ENCODE measurements at regions not wholly inside any gene's neighbourhood (a gene's known extent, or its start where the extent isn't known, plus 50 kb on each side); places are given as distances from the start of the nearest gene placed in this dataset.

DNA sequence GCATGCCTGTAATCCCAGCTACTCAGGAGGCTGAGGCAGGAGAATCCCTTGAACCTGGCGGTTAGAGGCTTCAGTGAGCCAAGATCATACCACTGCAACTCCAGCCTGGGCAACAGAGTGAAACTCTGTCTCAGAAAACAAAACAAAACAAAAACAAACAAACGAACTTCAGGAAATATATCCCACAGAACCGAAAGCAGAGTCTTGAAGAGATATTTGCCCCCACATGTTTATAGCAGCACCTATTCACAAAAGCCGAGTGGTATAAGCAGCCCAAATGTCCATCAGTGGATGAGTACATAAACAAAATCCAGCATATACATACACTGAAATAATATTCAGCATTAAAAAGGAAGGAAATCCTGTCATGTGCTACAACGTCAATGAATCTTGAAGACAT is 57.6 kb upstream of the GRIN3A start:
- TF ChIP-seq, protein P1, sequence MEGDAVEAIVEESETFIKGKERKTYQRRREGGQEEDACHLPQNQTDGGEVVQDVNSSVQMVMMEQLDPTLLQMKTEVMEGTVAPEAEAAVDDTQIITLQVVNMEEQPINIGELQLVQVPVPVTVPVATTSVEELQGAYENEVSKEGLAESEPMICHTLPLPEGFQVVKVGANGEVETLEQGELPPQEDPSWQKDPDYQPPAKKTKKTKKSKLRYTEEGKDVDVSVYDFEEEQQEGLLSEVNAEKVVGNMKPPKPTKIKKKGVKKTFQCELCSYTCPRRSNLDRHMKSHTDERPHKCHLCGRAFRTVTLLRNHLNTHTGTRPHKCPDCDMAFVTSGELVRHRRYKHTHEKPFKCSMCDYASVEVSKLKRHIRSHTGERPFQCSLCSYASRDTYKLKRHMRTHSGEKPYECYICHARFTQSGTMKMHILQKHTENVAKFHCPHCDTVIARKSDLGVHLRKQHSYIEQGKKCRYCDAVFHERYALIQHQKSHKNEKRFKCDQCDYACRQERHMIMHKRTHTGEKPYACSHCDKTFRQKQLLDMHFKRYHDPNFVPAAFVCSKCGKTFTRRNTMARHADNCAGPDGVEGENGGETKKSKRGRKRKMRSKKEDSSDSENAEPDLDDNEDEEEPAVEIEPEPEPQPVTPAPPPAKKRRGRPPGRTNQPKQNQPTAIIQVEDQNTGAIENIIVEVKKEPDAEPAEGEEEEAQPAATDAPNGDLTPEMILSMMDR (IDR thresholded peaks at IDR 0.05) = no peak
- TF ChIP-seq REST (IDR thresholded peaks at IDR 0.05; ENCODE audit: insufficient read depth in 1 of 2, low read depth in 2 of 2, low read length in 1 of 2) = no peak
- no peak for TF ChIP-seq POLR2AphosphoS5 (IDR thresholded peaks at IDR 0.05; ENCODE audit: low read depth, low read length)
- TF ChIP-seq SIN3A (IDR thresholded peaks at IDR 0.05; ENCODE audit: borderline replicate concordance, insufficient read depth, low read depth, low read length) = no peak
